RCC 7860 (cell line): ENCODE measurements at regions not wholly inside any gene's neighbourhood (a gene's known extent, or its start where the extent isn't known, plus 50 kb on each side); places are given as distances from the start of the nearest gene placed in this dataset.

ENCODE experiments used
- DNase-seq: peaks from one replicate; pipeline ENCODE4 v3.0.0-alpha.2; 2015; ENCODE audit warnings: low spot score
- FAIRE-seq: peaks from 2 replicates; lab custom pipeline; 2012; peaks lifted over from hg19 to GRCh38; lab: Jason Lieb, UNC

DNA sequence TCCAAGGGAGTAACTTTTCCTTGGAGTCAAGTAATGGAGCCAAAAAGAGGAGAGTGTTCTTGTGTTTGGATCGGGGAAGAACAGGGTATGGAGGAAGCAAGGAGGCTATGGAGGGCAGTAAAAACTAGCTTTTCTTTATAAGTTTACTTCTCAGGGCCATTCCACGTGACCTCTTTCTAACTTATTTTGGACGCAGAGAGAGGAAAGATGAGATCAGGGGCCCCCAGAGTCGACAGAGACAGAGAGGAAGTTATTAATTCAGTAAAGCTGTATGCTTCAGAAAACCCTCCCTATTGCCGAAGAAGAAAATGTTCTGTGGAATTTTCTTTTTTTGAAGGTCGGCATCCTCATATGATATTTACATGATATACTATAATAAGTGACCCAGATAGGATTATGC, 233.8 kb upstream of the MPDZ start:
- no peak for FAIRE-seq
- DNase-seq = no peak

- no peak for FAIRE-seq
- DNase-seq = no peak
These were observed 229.2 kb upstream of the MPDZ start for GRCh38 chr9:13508681-13509080.

DNA sequence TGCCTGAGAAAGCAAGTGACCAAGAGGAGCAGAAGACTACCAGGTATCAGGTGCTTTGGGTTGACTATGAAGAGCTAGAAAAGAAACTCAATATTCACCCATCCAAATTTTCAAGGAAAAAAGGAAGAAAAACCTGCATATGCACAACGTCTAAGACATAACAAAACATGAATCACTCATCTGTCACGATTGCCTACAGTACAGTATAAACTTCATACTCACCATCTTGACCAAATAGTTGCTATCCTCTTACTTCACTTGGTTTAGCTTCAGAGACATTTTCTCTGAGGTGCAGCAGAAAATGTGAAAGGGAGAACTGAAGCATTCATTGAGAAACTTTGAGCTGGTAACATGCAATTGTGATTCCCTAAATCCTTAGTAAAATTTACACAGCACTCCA, 228.6 kb upstream of the MPDZ start:
- FAIRE-seq = no peak
- no peak for DNase-seq

- no peak for DNase-seq
These were observed 226.3 kb upstream of the MPDZ start for GRCh38 chr9:13505797-13506196.

GRCh38 chr9:13503599-13503998, 224.1 kb upstream of the MPDZ start:
- DNase-seq (no peak), FAIRE-seq (no peak)

More at GRCh38 chr9:13505797-13506196, 226.3 kb upstream of the MPDZ start:
- FAIRE-seq = no peak

- DNase-seq (no peak), FAIRE-seq (no peak)
These were observed 223.0 kb upstream of the MPDZ start for GRCh38 chr9:13502484-13502883.

GRCh38 chr9:13501018-13501417, 221.5 kb upstream of the MPDZ start:
- no peak for DNase-seq
- FAIRE-seq = no peak

DNA sequence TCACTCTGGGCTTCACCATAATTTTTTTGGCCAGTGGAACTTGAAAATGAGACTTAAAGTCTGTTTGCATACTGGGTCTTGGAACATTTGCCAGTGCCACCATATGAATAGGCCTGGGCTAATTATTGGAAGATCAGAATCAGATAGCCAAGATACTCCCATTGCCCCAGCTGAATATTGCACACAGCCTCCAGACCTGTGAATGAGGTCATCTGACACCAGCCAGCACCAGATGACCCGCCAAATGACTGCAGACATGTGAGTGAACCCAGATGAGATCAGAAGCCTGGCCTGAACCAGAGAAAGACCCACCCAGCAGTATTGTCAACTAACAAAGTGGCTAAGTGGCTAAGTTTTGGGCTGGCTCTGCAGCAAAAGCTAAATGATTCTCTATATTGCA, 220.5 kb upstream of the MPDZ start:
- DNase-seq (no peak), FAIRE-seq (no peak)

DNA sequence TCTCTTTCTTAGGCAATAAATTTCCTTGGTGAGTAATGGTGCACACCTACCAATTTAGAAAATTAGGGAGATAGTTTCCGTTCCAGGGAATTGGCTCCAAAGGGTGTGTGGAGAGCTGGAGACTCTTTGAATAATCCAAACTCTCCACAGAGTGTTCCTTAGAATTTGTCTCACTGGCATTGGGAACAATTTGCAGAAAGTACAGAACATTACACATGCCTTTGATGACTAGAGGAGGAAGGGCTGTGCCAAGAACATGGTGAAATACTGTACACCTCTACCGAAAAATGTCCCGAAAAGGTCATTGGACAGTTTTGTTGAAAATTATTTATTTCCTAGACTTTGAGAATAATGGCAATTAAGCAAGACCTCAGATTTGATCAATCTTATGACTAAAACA, 214.2 kb upstream of the MPDZ start:
- no peak for DNase-seq
- FAIRE-seq = no peak

DNA sequence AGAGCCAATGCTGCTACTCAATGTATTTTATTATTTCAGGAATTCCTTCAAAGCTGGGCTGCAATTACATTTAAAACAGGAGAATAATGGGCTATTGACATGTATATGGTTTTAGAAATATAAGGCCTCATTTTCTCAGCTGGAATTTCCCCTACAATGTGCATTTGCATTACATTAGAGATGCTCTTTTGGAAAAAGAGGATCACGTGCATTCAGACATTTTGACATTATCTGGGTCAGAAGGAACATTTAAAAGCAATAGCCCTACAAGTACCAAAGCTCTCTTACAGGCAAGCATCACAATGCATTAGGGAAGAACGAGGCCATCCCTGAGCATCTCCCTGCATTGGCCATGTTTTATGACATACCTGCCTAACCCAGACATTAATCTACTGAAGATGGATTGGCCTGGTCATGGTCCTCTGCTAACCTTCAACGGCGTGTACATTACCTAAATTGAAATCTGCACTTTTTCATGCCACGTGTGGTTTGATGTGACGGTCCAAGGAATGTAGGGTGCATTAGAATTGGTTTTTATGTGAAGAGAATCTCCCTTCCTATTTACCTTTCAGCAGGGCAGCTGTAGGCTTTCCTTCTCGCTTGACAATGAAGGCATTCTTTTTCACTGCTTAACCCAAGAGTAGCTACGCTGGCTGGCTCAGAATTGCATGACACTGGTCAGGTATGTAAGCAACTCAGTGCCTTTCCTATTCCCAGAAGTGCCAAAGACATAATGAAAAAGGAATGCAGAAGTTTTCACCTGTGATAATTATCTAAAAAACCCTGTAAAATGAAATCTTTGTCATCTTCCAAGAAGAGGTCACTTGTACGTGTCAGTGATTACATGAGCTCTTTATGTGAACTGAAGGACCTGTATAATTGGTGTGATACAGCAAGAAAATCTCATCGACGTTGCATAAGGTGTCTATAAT, 212.3 kb upstream of the MPDZ start:
- no peak for FAIRE-seq
- no peak for DNase-seq

- DNase-seq = no peak
- no peak for FAIRE-seq
These were observed 211.6 kb upstream of the MPDZ start for GRCh38 chr9:13491138-13491492.

DNA sequence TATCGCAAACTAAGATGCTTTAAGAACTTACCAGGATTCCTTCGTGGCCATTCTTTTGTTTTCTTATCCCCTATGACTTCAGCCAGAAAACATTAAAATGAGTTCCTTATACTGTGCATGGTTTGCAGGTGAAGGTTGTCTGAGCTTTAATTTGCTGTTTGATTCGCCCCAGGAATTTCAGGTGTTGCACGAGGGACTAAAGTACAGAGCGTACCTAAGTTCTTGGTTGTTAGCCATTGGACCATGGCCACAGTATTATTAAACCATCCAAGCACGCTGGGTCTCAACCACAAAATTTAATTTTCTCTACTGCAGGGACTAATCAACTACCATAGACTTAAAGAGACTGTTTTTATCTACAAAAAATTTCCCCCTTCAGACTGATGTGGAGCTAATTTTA, 208.4 kb upstream of the MPDZ start:
- DNase-seq (no peak), FAIRE-seq (no peak)

DNA sequence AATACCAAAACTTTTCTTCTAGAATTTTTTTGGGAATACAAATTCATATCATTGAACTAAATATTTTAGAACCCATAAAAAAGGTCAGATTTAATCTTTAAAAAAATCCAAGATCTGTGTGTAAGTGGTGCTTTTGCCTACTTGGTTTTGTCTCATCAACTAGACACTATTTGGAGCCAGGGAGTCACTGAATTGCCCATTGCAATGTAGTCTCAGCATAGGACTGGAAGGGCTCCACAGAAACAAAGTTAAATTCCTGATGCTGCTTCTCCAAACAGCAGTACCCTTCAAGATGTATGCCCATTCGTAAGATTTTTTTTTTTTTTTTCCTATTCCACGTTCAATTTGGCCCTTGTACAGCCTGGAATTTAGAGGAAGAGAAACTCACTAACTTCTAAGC, 208.0 kb upstream of the MPDZ start:
- DNase-seq (no peak), FAIRE-seq (no peak)

DNA sequence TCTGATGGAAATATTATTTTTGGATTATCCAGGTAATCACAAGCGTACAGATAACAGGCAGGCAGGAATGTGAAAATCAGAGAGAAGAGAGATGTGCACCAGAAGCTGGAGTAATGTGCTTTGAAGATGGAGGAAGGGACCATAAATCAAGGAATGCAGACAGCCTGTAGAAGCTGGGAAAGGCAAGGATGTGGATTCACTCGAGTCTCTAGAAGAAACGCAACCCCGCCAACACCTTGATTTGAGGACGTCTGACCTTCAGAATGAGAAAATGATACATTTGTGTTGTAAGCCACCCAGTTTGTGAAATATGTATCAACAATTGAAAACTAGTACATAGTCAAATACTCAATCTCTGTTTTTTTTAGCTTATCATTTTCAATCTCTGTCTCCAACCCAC, 207.6 kb upstream of the MPDZ start:
- DNase-seq (no peak), FAIRE-seq (no peak)

DNA sequence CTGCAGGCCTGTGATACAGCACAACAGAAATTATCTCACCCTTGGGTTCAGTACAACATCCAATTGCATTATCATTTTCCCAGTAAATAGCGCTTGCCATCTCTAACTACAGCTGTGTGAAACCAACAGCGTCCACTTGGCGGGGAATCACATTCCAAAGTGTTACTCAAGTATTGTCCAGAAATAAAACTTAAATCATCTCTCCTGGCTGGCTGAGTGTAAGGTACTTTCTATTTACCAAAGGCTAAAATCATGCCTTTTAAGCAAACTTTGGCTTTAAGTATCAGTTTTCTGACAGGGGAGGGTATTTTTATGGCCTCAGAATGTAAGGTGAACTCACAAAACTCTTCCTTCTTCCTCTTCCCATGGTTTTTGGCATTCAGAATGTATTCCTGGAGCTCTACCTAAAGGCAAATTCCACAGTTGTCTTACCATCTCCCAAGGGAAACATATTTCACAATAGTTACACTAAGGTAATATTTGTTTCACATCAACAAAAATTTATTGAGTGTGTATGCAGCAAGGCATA, 205.6 kb upstream of the MPDZ start:
- FAIRE-seq (no peak), DNase-seq (no peak)

GRCh38 chr9:13484186-13484585, 204.7 kb upstream of the MPDZ start:
- DNase-seq = no peak
- no peak for FAIRE-seq

- FAIRE-seq (no peak), DNase-seq (no peak)
These were observed 201.8 kb upstream of the MPDZ start for GRCh38 chr9:13481274-13481673.

- FAIRE-seq = no peak
These were observed 201.2 kb upstream of the MPDZ start for GRCh38 chr9:13480693-13481092.

DNA sequence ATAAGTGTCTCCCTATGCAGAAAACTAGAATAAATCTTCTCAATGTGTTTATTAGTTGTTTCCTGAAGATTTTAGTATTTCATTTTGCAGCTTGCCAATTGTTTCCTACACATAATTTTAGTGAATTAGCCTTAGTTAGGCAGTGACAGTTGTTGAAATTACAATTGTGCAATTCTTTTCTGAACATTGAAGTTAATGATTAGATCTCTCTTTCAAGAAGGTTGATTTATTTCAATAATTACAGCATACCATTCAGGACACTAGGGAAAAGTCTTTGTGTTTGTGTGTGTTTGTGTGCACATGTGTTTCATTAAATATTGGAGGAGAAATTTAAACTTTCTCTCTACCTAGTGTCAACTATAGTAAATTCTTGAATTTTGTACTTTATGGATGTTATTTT, 199.6 kb upstream of the MPDZ start:
- no peak for FAIRE-seq
- DNase-seq = no peak

More at GRCh38 chr9:13480693-13481092, 201.2 kb upstream of the MPDZ start:
- DNase-seq = no peak

DNA sequence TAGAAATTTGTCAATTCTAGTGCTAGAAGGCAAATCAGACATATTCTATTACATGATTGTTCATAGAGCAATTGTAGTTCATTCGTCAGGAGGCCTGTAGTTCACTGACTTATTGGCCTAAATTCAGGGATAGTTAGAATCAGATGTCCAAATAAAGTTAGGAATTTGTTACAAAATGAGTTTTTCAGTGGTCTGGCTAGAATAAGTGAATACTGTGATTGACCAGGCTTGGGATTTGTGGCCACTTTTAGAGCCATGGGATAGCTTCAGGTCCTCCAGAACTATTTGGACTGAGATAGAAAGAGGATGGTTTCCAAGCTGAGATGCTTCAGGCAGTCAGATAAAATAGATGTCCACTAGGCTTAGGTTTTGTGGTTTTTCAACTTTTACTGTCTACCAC, 199.1 kb upstream of the MPDZ start:
- no peak for DNase-seq
- no peak for FAIRE-seq

- FAIRE-seq = no peak
These were observed 198.7 kb upstream of the MPDZ start for GRCh38 chr9:13478160-13478559.

DNA sequence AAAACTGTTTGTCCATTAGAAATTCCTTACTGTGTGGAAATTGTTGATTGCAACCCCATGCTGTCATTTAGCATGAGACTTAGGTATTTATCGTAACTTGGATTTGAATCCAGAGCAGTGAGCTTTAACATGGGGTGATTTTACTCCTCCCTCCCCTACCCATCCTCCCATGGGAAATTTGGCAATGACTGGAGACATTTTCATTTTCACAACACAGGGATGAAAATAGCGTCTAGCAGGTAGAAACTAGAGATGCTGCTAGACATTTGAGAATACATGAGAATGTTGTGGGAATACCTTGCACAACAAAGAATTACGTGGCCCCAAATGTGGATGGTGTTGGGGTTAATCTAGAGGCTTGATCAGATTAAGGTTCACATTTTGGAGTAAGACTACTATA, 191.3 kb upstream of the MPDZ start:
- FAIRE-seq = no peak
- DNase-seq = no peak

More at GRCh38 chr9:13478160-13478559, 198.7 kb upstream of the MPDZ start:
- DNase-seq = no peak

- FAIRE-seq (no peak), DNase-seq (no peak)
These were observed 187.7 kb upstream of the MPDZ start for GRCh38 chr9:13467157-13467556.
